Muscle layer of duodenum (tissue), 2 donors: ENCODE measurements at regions not wholly inside any gene's neighbourhood (a gene's known extent, or its start where the extent isn't known, plus 50 kb on each side); places are given as distances from the start of the nearest gene placed in this dataset.
"Not testable (repeated sequence)": the region's sequence is repeated elsewhere in the genome, so short reads cannot be mapped to it uniquely, and the experiment has no call there.

ENCODE experiments used
- H3K27ac ChIP-seq: one replicate; pipeline ENCODE4 v1.7.0; 2013; ENCODE audit warnings: mild to moderate bottlenecking, low read length
- H3K27me3 ChIP-seq: one replicate; pipeline ENCODE4 v1.7.0; 2013; ENCODE audit warnings: low read depth, mild to moderate bottlenecking, control low read depth, low read length
- H3K36me3 ChIP-seq, 2 donors: one replicate each; pipeline ENCODE4 v1.7.0; 2013; ENCODE audit warnings: low read length in 2 of 2, control low read depth in 1 of 2, mild to moderate bottlenecking in 1 of 2; ENCODE audit not compliant: insufficient read depth in 2 of 2, control insufficient read depth in 1 of 2
- H3K4me1 ChIP-seq, 2 donors: one replicate each; pipeline ENCODE4 v1.7.0; 2013; ENCODE audit warnings: low read length in 2 of 2, mild to moderate bottlenecking in 2 of 2, control low read depth in 1 of 2, moderate library complexity in 1 of 2; ENCODE audit not compliant: insufficient read depth in 2 of 2, control insufficient read depth in 1 of 2
- H3K4me3 ChIP-seq, 2 donors: one replicate each; pipeline ENCODE4 v1.7.0; 2013; ENCODE audit warnings: low read length in 2 of 2, low read depth in 1 of 2, mild to moderate bottlenecking in 1 of 2
- H3K9me3 ChIP-seq, 2 donors: one replicate each; pipeline ENCODE4 v1.7.0; 2013; ENCODE audit warnings: low read length in 2 of 2, control low read depth in 1 of 2, mild to moderate bottlenecking in 1 of 2; ENCODE audit not compliant: control insufficient read depth in 1 of 2
- donor health status: healthy.

DNA sequence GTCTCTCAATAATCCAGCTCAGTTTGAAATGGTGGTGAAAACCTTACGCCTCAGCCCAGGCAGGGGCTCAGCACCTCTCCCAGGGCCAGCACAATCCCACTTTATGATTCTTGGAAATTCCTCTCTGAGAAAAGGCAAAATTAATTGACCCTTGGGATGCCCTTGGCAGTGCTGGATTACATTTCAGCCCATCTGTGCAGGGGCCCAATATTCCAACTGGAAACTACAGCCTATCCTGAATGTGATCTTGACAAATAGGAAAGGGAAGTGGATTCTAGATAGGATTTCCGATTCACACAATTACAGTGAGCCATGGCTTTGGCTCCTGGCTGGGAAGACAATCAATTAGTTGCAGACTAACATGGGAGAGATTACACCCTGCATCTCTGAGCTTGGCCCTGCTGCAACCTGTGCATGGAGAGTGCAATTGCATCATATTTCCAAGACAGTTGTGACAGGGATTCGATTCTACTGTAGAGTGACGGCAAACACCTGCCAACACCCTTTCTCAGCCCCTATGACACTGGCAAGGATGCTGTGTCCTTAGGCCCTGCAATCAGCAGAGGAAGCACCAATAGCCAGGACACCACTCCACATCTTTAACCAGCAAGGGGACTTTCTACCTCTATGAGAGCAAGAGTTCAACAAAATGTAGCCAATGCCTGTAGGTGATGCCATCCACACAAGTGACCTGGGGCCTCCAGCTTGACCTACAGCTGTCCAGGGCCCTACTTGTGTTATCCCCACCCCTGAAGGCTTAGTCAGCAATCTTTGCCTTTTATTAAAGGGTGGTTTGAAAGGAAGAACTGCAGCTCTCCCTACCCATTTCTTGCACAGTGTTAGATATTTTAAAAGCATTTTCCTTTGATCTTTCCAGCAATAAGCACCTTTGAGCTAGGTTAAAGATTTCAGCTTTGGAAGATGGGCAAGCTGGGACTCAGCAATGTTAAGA lies 187.2 kb upstream of the HS6ST1 start:
- Histone ChIP-seq H3K27ac (no peak overlapping the region), H3K9me3 (no peaks in the 10 kb centered on the region)

DNA sequence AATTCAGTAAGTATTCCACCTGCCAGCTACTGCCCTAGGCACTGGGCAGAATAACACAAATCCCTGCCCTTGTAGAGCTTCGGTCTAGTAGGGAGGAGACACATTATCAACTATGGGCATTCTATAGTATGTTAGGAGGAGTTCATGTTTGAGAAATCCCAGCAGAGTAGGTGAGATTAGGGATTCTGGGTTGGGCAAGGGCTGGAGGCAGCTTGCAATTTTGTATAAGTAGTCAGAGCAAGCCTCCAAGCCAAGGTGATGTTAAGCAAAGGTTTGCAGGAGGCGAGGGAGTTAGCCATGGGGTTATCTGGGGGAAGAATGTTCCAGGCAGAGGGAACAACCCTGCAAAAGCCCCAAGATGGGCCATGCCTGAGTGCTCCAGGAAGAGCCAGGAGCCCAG lies 187.9 kb upstream of the HS6ST1 start:
- H3K4me1 ChIP-seq: no peaks in the 10 kb centered on the region
- no peaks in the 10 kb centered on the region for H3K9me3 ChIP-seq
- no peak overlapping the region for H3K27ac ChIP-seq
- no peaks in the 10 kb centered on the region for H3K36me3 ChIP-seq
- H3K4me3 ChIP-seq: no peak overlapping the region
- H3K27me3 ChIP-seq: no peaks in the 10 kb centered on the region

More for the DNA sequence above, 187.2 kb upstream of the HS6ST1 start:
- no peaks in the 10 kb centered on the region for H3K4me1 ChIP-seq
- no peaks in the 10 kb centered on the region for H3K36me3 ChIP-seq
- no peak overlapping the region for H3K4me3 ChIP-seq
- no peaks in the 10 kb centered on the region for H3K27me3 ChIP-seq

DNA sequence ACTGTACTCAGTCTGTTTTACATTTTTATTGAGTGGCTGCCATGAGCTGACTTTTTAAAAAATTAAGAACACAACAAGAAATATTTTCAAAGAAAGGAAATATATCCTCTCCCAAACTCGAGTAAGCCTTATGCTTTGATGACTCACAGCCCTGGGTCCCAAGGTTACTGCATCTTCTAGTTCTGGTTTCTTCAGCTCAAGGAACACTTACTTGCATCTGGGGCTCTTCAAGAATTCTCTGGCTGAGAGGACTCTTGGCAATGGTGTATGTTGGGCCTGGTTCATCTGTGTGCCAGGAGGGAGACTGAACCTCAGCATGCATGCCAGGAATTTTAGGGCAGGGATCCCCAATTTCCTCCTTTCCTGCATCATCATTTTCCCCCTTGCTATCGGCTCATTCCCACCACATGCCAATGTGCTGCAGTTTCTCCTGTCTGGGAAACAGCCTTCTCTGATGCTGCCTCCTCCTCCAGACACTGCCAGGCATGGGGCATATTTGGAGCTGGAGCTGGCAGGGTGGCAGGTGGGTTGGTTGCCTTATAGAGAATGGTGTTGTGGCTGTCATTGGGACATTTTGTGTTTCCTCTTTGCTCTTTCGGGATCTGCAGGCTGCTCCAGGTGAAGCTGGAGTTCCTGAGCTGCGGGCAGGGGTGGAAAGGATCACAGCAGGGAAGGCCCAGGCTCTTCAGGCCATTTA lies 192.2 kb upstream of the HS6ST1 start:
- H3K27ac ChIP-seq: no peak overlapping the region
- no peaks in the 10 kb centered on the region for H3K4me1 ChIP-seq
- H3K4me3 ChIP-seq: no peak overlapping the region
- H3K36me3 ChIP-seq: no peaks in the 10 kb centered on the region
- no peaks in the 10 kb centered on the region for H3K27me3 ChIP-seq
- no peaks in the 10 kb centered on the region for H3K9me3 ChIP-seq

DNA sequence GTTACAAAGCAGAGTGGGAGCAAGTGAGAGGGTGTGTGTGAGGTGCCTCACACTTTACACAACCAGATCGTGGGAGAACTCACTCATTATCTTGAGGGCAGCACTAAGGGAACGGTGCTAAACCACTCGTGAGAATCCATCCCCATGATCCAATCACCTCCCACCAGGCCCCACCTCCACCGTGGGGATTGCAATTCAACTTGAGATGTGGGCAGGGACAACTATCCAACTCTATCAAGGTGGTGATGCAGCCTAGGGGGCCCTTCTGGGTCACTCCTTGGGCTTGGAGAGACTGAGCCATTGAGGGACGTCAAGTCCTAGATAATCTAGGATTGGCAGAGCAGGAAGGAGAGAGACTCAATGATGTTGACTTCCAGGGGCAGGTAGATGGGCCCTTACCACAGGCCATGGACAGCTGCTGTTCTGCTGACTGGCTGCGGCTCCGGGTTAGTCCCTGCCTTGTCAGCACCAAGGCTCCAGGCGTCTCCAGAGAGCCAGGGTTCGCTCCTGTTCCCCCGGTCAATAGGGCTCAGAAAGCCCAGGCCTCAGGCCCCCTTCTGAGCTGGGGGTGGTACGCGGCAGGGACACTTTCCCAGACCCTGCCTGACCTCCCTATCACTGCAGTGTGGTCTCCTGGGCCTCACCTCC lies 193.2 kb upstream of the HS6ST1 start:
- Histone ChIP-seq H3K4me1 (no peaks in the 10 kb centered on the region), H3K27ac (no peak overlapping the region), H3K27me3 (no peaks in the 10 kb centered on the region), H3K9me3 (no peaks in the 10 kb centered on the region), H3K4me3 (no peak overlapping the region), H3K36me3 (no peaks in the 10 kb centered on the region)

DNA sequence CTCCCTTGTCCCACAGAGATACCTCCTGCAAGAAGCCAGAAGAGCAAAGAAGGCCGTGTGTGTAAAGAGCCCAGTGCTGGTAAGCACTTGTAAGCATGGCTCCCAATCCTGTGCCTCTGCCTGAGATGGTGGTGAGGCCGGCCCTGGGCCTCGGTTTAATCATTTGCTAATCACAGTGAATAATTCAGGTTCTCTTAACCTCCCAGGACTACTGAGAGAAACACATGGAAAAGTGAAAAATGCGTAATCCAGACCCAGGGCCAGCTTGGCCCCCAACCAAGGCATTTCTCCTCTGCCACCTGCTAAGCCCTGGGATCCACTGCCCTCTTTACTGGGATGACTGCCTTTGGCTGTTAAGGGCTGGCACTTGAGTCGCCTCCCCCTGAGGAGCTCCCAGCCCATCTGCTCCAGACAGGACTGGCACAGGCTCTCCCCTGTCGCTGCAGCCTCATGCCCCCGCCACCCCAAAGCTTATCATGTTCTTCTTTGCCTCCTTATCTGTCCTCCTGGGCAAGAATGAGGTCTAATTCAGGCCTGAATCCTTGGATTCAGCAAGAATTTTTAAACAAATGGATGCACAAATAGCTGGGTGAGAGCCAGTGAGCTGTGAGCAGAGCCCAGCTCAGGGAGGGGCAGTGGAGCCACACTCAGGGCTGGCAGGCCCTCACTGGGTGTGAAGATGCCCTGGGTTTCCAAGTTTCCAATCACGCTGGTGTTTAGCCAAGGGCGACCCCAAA lies 193.9 kb upstream of the HS6ST1 start:
- Histone ChIP-seq H3K4me1 (no peaks in the 10 kb centered on the region), H3K9me3 (no peaks in the 10 kb centered on the region), H3K36me3 (no peaks in the 10 kb centered on the region), H3K27ac (no peak overlapping the region), H3K4me3 (no peak overlapping the region), H3K27me3 (no peaks in the 10 kb centered on the region)

DNA sequence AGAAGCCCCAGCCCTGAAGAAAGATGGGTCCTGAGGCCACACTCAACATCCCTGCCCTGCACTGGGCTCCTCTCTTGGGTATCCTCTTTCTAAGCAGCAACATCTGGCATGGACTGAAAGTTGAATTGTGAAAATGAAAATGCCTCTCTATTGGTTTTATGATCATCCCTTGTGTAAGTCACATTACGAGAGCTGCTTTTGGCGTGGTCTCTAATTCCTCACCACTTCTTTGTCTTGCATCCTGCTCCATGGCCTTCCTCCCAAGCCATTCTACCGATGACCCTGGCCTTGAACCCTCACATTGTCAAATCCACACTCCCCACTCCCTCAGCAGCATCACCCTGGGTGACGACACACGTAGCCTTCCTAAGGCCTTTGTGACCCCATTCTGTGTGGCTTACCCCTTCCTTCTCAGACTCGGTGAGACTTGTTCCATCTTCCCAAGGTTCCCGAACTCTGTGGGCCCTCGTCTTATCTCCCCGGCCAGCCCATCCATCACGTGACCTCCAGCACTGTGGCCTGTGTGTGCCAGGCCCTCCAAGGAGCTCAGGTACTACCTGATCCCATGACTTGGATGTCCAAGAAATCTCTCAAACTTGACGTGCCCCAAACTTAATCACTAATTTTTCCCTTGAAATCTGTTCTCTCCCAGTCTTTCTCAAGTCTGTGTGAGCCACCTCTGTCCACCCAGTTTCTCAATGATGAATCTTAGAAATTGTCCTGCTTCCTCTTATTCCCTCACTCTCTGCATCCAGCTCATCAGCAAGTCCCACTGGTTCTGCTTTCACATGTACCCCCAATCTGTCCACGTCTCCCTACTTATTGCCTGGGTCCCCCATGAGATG lies 194.7 kb upstream of the HS6ST1 start:
- H3K4me1 ChIP-seq: no peaks in the 10 kb centered on the region
- no peak overlapping the region for H3K4me3 ChIP-seq
- no peaks in the 10 kb centered on the region for H3K36me3 ChIP-seq
- no peaks in the 10 kb centered on the region for H3K27me3 ChIP-seq
- no peaks in the 10 kb centered on the region for H3K9me3 ChIP-seq
- no peak overlapping the region for H3K27ac ChIP-seq

DNA sequence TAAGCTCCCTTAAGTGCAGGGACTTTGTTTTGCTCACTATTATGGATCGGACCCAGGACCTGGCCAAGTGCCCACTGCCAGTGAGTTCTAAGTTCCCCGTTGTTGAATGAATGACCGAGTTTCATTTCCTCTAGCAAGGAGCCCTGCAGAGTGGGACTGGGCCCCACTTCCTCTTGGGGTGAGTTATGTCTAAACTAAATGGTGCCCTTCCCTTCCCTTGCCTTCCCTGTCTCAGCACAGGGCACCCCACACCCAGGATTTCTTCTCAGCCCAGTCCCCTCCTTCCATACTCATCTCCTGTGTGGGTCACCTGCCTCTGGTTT lies 195.3 kb upstream of the HS6ST1 start:
- no peak overlapping the region for H3K4me3 ChIP-seq
- H3K27ac ChIP-seq: no peak overlapping the region
- no peaks in the 10 kb centered on the region for H3K9me3 ChIP-seq
- H3K4me1 ChIP-seq: no peaks in the 10 kb centered on the region
- H3K27me3 ChIP-seq: no peaks in the 10 kb centered on the region
- no peaks in the 10 kb centered on the region for H3K36me3 ChIP-seq

DNA sequence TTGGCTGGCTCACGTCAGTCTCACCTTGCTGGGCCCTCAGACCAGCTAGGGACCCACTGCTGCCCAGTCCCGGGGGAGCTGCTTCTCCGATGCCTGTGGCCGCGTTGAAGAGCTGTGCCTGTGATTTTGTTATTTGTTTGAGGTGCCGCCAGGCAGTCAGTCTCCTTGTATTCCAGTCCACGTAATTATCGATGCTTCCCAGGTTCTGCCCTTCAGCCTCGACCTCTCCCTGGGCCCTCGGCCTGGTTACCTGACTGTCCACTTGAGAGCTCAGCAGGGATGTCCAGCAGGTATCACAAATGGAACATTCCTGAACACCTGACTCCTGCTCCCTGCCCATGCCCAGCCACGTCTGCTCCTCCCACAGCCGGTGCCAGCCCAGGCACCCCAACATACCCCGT lies 195.9 kb upstream of the HS6ST1 start:
- H3K9me3 ChIP-seq: no peaks in the 10 kb centered on the region
- no peak overlapping the region for H3K4me3 ChIP-seq
- no peaks in the 10 kb centered on the region for H3K27me3 ChIP-seq
- H3K36me3 ChIP-seq: no peaks in the 10 kb centered on the region
- no peak overlapping the region for H3K27ac ChIP-seq
- H3K4me1 ChIP-seq: no peaks in the 10 kb centered on the region

DNA sequence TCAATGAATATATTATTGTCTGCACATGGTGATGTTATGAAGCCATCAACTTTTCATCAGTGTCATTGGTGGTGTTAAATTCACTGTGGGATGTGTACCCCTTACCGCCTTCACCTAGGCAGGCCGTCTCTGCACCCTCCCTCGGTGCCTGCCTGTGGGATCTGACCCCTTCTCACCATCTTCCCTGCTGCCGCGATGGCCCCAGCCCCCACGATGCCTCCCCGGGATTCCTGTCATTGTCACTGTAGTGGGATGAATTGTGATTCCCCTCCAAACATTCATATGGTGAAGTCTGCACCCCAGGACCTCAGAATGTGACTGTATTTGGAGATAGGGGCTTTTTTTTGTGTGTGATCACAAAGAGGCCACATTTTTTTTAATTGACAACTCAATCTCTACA lies 198.3 kb upstream of the HS6ST1 start:
- Histone ChIP-seq H3K4me1 (no peaks in the 10 kb centered on the region), H3K27ac (no peak overlapping the region), H3K27me3 (no peaks in the 10 kb centered on the region), H3K4me3 (no peak overlapping the region), H3K36me3 (no peaks in the 10 kb centered on the region), H3K9me3 (no peaks in the 10 kb centered on the region)

DNA sequence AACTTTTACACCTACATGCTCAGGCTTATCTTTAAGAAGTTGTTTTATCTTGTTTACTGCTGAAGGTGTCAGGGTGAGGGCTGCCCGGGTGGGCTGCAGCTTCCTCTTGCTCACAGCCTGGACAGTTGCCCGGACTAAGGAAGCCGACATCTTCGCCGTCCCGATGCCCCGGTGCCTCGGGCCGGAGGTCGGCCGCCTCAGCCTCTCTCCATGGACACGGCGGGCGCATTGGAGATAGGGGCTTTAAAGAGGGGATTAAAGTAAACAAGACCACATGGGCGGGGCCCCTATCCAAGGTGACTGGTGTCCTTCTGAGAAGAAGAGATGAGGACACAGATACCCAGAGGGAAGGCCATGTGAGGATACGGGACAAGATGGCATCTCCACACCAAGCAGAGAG lies 200.4 kb upstream of the HS6ST1 start:
- H3K36me3 ChIP-seq, H3K4me1 ChIP-seq, H3K27me3 ChIP-seq, H3K9me3 ChIP-seq, H3K27ac ChIP-seq, H3K4me3 ChIP-seq: not testable (repeated sequence)
